Fibroblast of lung (primary cell): ENCODE measurements at regions not wholly inside any gene's neighbourhood (a gene's known extent, or its start where the extent isn't known, plus 50 kb on each side); places are given as distances from the start of the nearest gene placed in this dataset.

Experiments used
- EZH2 ChIP-seq: IDR thresholded peaks from 2 replicates; pipeline ENCODE4 v1.5.1; 2012; ENCODE audit warnings: low read length, control low read depth, mild to moderate bottlenecking; ENCODE audit errors: missing control alignments
- TF ChIP-seq, protein P1 (sequence below), 2 donors: IDR thresholded peaks in 1 of 2; conservative IDR thresholded peaks in 1 of 2; 1 replicate in 1 of 2; 2 replicates in 1 of 2; pipeline ENCODE4 v1.5.1; 2011 to 2012; ENCODE audit warnings: low read length in 2 of 2, control low read depth in 1 of 2, inconsistent platforms in 1 of 2, low read depth in 1 of 2, mild to moderate bottlenecking in 1 of 2

DNA sequence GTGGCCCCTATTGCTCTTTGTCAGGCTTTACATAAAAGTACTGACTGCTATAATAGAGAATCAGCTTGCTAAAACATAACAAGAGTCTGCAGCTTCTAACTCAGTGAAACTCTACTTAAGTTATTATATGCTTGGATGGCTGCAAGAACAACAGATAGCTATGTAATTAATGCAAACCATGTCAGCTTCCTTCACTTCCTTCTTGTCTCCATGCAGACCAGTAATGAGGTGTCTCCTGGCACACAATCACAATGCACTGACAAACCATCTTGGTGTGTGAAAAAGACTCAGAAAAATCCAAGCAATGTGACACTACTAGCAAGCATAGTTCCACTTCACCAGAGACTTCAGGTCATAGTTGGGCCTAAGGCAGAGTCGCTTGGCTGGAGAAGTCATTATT is 2068.9 kb upstream of the PIK3C3 start:
- TF ChIP-seq, protein P1, sequence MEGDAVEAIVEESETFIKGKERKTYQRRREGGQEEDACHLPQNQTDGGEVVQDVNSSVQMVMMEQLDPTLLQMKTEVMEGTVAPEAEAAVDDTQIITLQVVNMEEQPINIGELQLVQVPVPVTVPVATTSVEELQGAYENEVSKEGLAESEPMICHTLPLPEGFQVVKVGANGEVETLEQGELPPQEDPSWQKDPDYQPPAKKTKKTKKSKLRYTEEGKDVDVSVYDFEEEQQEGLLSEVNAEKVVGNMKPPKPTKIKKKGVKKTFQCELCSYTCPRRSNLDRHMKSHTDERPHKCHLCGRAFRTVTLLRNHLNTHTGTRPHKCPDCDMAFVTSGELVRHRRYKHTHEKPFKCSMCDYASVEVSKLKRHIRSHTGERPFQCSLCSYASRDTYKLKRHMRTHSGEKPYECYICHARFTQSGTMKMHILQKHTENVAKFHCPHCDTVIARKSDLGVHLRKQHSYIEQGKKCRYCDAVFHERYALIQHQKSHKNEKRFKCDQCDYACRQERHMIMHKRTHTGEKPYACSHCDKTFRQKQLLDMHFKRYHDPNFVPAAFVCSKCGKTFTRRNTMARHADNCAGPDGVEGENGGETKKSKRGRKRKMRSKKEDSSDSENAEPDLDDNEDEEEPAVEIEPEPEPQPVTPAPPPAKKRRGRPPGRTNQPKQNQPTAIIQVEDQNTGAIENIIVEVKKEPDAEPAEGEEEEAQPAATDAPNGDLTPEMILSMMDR (conservative IDR thresholded peaks at IDR 0.05 in 1 of 2, IDR thresholded peaks at IDR 0.05 in 1 of 2; ENCODE audit: low read depth in 1 of 2, low read length in 2 of 2): no peak
- no peak for TF ChIP-seq EZH2
